ENCODE measurements at regions not wholly inside any gene's neighbourhood (a gene's known extent, or its start where the extent isn't known, plus 50 kb on each side); places are given as distances from the start of the nearest gene placed in this dataset.
A peak's percentile ranks its signal among the peaks of the same experiment; 100 is the strongest.

DNA sequence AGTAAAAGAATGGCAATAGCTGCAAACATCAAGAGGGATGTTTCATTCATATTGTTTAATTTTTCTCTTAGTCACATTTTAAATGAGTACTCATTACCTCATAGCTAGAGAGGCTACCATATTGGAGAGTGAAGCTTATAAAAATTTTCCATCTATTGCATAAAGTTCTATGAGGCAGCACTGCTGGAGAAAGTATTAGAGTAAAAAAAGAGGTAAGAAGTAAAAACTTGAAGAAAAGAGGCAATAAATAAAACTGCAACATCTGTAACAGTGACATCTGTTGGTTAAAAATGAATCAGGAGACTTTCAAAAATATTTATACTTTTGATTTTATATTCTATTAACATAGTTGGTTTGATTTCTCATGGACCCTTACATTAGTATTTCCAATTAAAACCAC lies 284.5 kb upstream of the SEMA3D start:
- DNase-seq (ENCODE audit: low read depth in 2 of 3, low spot score in 2 of 3) = peak in 1 of 3 donors; percentile 1

- no peak for DNase-seq (ENCODE audit: low read depth in 2 of 3, low spot score in 2 of 3)
These were observed 282.7 kb upstream of the SEMA3D start for GRCh38 chr7:85469446-85470010.

- peak in 2 of 3 donors; percentile 2 to 55 for DNase-seq (ENCODE audit: low read depth in 2 of 3, low spot score in 2 of 3)
These were observed 277.3 kb upstream of the SEMA3D start for GRCh38 chr7:85464042-85464651.

DNA sequence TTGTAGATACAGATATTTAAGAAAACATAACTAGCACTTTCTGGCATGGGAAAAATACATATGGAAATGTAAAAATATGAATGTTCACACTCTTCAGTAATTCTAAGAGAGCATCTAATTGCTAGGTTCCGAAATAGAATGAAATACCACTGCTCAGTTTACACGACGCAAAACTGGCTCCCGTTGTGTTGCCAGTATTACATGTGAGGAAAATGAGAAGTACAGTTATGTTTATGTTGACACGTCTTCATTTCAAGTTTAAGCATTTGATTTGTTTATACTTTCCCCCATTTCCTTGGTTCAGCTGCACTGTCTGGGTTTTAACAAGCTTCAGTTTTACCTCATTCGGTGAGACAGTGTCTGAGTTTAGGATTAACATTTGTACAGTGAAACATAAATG lies 275.8 kb upstream of the SEMA3D start:
- DNase-seq (ENCODE audit: low read depth in 2 of 3, low spot score in 2 of 3) = no peak

- no peak for DNase-seq (ENCODE audit: low read depth in 2 of 3, low spot score in 2 of 3)
These were observed 271.1 kb upstream of the SEMA3D start for GRCh38 chr7:85457911-85458310.

GRCh38 chr7:85456254-85456653 lies 269.4 kb upstream of the SEMA3D start:
- DNase-seq (ENCODE audit: low read depth in 2 of 3, low spot score in 2 of 3) = no peak

DNA sequence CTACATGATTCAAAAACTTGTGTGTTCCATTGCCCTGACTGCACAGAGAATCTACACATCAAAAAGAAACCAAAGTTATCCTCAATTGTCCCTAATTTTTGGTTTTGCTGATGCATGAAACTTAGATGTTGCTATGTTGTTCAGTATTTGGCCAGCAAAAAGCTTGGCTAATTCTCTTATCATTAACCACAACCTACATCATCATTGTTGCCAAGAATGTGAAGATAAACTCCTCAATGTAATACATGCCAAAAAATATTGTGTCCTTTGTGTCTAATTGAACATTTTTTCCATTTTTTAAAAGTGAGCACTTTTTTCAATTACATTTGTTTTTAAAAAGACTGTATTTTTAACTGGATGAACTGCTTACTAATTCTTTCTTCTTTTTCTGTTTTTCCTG lies 268.0 kb upstream of the SEMA3D start:
- DNase-seq (ENCODE audit: low read depth in 2 of 3, low spot score in 2 of 3) = no peak

DNA sequence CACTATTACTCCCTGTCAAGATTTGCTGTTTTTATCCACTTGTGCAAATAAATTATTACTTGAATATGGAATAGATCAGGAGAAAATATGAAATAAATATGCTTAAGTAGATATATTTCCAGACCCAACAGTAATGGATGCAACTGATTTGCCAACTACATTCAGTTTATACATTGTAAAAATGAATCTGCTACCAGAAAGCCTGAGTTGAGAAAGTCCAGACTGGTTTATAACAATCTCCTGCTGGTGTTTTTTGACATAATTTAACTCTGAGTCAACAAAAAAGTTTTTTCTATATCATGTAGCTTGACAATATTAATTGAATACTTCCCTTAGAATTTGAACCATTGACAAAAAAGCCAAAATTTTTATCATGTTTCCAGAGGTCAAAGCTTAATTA lies 265.8 kb upstream of the SEMA3D start:
- no peak for DNase-seq (ENCODE audit: low read depth in 2 of 3, low spot score in 2 of 3)

DNA sequence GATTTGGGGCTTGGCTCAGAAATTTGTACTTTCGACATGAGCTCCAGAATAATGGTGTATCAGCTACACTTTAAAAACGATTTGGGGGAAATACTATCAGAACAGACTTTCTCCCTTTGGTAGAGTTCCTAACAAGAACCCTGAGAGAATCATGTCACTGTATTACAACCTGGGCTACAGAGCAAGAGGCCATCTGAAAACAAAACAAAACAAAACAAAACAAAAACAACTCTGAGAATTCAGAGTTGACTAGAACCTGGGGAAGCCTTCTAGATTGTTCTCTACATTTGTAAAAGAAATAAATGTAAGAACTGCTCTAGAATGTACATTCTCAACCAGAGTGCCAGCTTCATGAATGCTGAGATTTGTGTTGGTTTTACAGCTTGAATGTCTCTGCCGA lies 262.6 kb upstream of the SEMA3D start:
- no peak for DNase-seq (ENCODE audit: low read depth in 2 of 3, low spot score in 2 of 3)

GRCh38 chr7:85447004-85447403 lies 260.1 kb upstream of the SEMA3D start:
- no peak for DNase-seq (ENCODE audit: low read depth in 2 of 3, low spot score in 2 of 3)

GRCh38 chr7:85426487-85426960 lies 239.7 kb upstream of the SEMA3D start:
- DNase-seq (ENCODE audit: low read depth in 2 of 3, low spot score in 2 of 3) = no peak

- DNase-seq (ENCODE audit: low read depth in 2 of 3, low spot score in 2 of 3) = no peak
These were observed 237.4 kb upstream of the SEMA3D start for GRCh38 chr7:85424298-85424697.

GRCh38 chr7:85423209-85423895 lies 236.5 kb upstream of the SEMA3D start:
- DNase-seq (ENCODE audit: low read depth in 2 of 3, low spot score in 2 of 3) = no peak

- DNase-seq (ENCODE audit: low read depth in 2 of 3, low spot score in 2 of 3) = no peak
These were observed 228.9 kb upstream of the SEMA3D start for GRCh38 chr7:85415743-85416142.

- no peak for DNase-seq (ENCODE audit: low read depth in 2 of 3, low spot score in 2 of 3)
These were observed 226.9 kb upstream of the SEMA3D start for GRCh38 chr7:85413718-85414117.

GRCh38 chr7:85412912-85413311 lies 226.1 kb upstream of the SEMA3D start:
- DNase-seq (ENCODE audit: low read depth in 2 of 3, low spot score in 2 of 3) = no peak

DNA sequence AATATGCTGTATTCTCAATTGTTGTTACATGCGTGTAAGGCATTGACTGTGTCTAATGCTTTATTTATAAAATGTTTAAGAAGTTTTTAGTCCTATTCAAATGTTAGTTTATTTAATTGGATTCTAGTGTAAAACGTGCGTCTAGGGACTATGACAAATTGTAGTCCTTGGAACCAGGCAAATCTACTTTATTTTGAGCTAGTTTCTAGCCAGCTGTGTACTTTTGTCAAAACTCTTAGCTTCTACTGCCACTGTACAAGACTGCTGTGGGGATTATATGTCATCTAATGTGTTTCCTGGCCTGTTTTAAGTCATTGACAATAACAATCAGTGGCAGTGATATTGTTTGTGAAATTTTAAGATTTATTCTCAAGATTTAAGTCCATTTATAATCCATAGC lies 220.5 kb upstream of the SEMA3D start:
- DNase-seq (ENCODE audit: low read depth in 2 of 3, low spot score in 2 of 3) = no peak

DNA sequence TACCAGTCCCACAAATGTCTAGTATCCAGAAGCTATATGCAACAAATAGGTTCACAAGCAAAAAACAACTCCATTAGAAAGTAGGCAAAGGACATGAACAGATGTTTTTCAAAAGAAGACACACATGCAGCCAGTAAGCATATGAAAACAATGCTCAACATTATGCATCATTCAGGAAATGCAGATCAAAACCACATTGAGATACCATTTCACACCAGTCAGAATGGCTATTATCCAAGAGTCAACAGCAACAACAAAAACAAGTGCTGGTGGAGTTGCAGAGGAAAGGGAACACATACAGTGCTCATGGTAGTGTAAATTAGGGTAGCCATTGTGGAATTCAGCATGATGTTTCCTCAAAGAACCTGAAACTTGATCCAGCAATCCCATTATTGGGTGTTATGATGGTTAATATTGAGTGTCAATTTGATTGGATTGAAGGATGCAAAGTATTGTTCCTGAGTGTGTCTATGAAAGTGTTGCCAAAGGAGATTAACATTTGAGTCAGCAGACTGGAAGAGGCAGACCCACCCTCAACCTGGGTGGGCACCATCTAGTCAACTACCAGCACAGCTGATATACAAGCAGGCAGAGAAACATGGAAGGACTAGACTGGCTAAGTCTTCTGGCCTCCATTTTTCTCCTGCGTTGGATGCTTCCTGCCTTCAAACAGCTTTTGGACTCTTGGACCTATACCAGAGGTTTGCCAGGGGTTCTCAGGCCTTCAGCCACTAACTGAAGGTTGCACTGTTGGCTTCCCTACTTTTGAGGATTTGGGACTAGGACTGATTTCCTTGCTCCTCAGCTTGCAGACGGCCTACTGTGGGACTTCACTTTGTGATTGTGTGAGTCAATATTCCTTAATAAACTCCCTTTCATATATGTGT lies 218.4 kb upstream of the SEMA3D start:
- DNase-seq (ENCODE audit: low read depth in 2 of 3, low spot score in 2 of 3) = no peak

DNA sequence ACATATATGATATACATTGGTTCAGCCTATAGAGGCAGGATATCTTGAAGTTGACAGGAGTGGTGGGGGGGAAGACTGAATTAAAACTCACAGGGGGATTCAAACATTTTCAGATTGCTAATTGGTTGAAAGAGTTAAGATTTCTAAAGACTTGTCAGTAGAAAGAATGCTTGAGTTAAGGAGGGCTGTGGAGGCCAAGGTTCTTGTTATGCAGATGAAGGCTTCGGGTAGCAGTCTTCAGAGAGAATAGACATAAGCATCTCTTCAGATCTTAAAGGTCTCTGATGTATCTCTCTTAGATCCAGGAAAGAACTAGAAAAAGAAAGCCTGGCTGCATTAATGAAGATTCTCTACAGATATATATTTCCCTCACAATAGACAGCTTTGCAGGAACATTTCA lies 209.8 kb upstream of the SEMA3D start:
- no peak for DNase-seq (ENCODE audit: low read depth in 2 of 3, low spot score in 2 of 3)

DNA sequence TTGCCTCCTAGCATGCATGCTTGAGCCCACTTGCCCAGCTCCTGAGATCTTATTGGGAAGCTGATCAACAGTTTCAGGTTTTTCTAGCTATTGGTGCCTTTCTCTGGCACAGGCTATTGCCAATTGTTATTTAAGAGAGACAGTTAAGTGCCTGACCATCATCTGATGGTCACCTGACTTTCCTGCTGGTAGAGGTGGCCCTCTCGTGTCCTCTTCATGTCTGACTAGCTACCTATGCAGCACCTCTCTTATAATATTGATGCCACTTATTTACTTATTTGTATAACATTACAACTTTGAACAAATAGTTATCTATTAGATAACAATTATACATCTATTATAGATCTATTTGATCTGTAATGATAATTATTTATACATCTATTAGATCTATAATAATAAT lies 205.9 kb upstream of the SEMA3D start:
- DNase-seq (ENCODE audit: low read depth in 2 of 3, low spot score in 2 of 3) = no peak

DNA sequence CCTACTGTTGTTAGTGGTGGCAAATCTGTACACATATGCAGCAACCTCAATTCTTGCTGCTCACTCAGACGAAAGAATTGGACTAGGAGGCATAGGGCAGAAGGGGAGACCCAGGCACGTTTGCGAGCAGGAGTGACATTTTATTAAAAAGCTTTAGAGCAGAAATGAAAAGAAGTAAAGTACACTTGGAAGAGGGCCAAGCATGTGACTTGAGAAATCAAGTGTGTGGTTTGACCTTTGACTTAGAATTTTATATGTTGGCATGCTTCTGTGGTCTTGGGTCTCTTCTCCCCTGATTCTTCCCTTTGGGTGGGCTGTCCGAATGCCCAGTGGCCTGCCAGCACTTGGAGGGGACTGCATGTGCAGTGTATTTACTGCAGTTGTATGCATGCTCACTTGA lies 205.5 kb upstream of the SEMA3D start:
- DNase-seq (ENCODE audit: low read depth in 2 of 3, low spot score in 2 of 3) = no peak
